H1 (cell line): ENCODE measurements at regions not wholly inside any gene's neighbourhood (a gene's known extent, or its start where the extent isn't known, plus 50 kb on each side); places are given as distances from the start of the nearest gene placed in this dataset.

Experiments
- CHD7 ChIP-seq: fragments of 300-600 bp; sonication (generic); IDR thresholded peaks from 2 replicates; pipeline ENCODE4 v1.7.1; 2012; ENCODE audit warnings: low read length, moderate library complexity, mild to moderate bottlenecking, inconsistent platforms; ENCODE audit not compliant: insufficient replicate concordance

GRCh38 chr12:13905794-13906193 lies 75.6 kb downstream of the GRIN2B start (continued):
- no peak for TF ChIP-seq CHD7
